ENCODE measurements at regions not wholly inside any gene's neighbourhood (a gene's known extent, or its start where the extent isn't known, plus 50 kb on each side); places are given as distances from the start of the nearest gene placed in this dataset.

- no peak overlapping the region for H3K9ac ChIP-seq (ENCODE audit: insufficient read depth, low read length)
- H3K9me3 ChIP-seq (ENCODE audit: control insufficient read depth, insufficient read depth, low read depth, low read length) = no peaks in the 10 kb centered on the region
- TF ChIP-seq CTCF (conservative IDR thresholded peaks at IDR 0.05 in 1 of 2, IDR thresholded peaks at IDR 0.05 in 1 of 2; ENCODE audit: low read depth in 1 of 2, low read length in 2 of 2) (no peak), EZH2 (IDR thresholded peaks at IDR 0.05; ENCODE audit: low read length, missing control alignments) (no peak)
- H3K4me1 ChIP-seq (ENCODE audit: control insufficient read depth, extremely low read depth, insufficient read depth, low read length) = no peaks in the 10 kb centered on the region
- no peak overlapping the region for H2AFZ ChIP-seq (ENCODE audit: low read length)
- no peaks in the 10 kb centered on the region for H3K79me2 ChIP-seq (ENCODE audit: control insufficient read depth, insufficient read depth, low read length)
- no peak overlapping the region for H3K4me3 ChIP-seq (replicated peaks in 1 of 4; ENCODE audit: control extremely low read depth in 1 of 4, insufficient read depth in 1 of 4, low read depth in 3 of 4, low read length in 4 of 4)
- DNase-seq (ENCODE audit: low read depth in 2 of 2) = no peak
- H4K20me1 ChIP-seq (ENCODE audit: control insufficient read depth, extremely low read depth, insufficient read depth, low read length) = no peaks in the 10 kb centered on the region
- no peaks in the 10 kb centered on the region for H3K36me3 ChIP-seq (ENCODE audit: control insufficient read depth, insufficient read depth, low read length)
- H3K4me2 ChIP-seq (ENCODE audit: extremely low read depth, insufficient read depth, low read length) = no peak overlapping the region
- H3K27me3 ChIP-seq (ENCODE audit: control insufficient read depth, insufficient read depth, low read length) = no peaks in the 10 kb centered on the region
- H3K27ac ChIP-seq (ENCODE audit: insufficient read depth, low read length) = no peak overlapping the region
These were observed 371.6 kb downstream of the DOK5 start for GRCh38 chr20:54846948-54847347.

- Histone ChIP-seq H3K4me3 (replicated peaks in 1 of 4; ENCODE audit: control extremely low read depth in 1 of 4, insufficient read depth in 1 of 4, low read depth in 3 of 4, low read length in 4 of 4) (no peak overlapping the region), H3K4me2 (ENCODE audit: extremely low read depth, insufficient read depth, low read length) (no peak overlapping the region), H3K27me3 (ENCODE audit: control insufficient read depth, insufficient read depth, low read length) (no peaks in the 10 kb centered on the region), H4K20me1 (ENCODE audit: control insufficient read depth, extremely low read depth, insufficient read depth, low read length) (no peaks in the 10 kb centered on the region), H3K27ac (ENCODE audit: insufficient read depth, low read length) (no peak overlapping the region), H3K9me3 (ENCODE audit: control insufficient read depth, insufficient read depth, low read depth, low read length) (no peaks in the 10 kb centered on the region), H3K9ac (ENCODE audit: insufficient read depth, low read length) (no peak overlapping the region), H2AFZ (ENCODE audit: low read length) (no peak overlapping the region), H3K36me3 (ENCODE audit: control insufficient read depth, insufficient read depth, low read length) (no peaks in the 10 kb centered on the region), H3K4me1 (ENCODE audit: control insufficient read depth, extremely low read depth, insufficient read depth, low read length) (no peaks in the 10 kb centered on the region), H3K79me2 (ENCODE audit: control insufficient read depth, insufficient read depth, low read length) (no peaks in the 10 kb centered on the region)
- no peak for DNase-seq (ENCODE audit: low read depth in 2 of 2)
- TF ChIP-seq EZH2 (IDR thresholded peaks at IDR 0.05; ENCODE audit: low read length, missing control alignments) (no peak), CTCF (conservative IDR thresholded peaks at IDR 0.05 in 1 of 2, IDR thresholded peaks at IDR 0.05 in 1 of 2; ENCODE audit: low read depth in 1 of 2, low read length in 2 of 2) (no peak)
These were observed 369.0 kb downstream of the DOK5 start for GRCh38 chr20:54844346-54844745.

- no peak for TF ChIP-seq CTCF (conservative IDR thresholded peaks at IDR 0.05 in 1 of 2, IDR thresholded peaks at IDR 0.05 in 1 of 2; ENCODE audit: low read depth in 1 of 2, low read length in 2 of 2)
- no peak for TF ChIP-seq EZH2 (IDR thresholded peaks at IDR 0.05; ENCODE audit: low read length, missing control alignments)
- no peak overlapping the region for H3K27ac ChIP-seq (ENCODE audit: insufficient read depth, low read length)
- H3K4me1 ChIP-seq (ENCODE audit: control insufficient read depth, extremely low read depth, insufficient read depth, low read length) = no peaks in the 10 kb centered on the region
- no peak overlapping the region for H2AFZ ChIP-seq (ENCODE audit: low read length)
- H4K20me1 ChIP-seq (ENCODE audit: control insufficient read depth, extremely low read depth, insufficient read depth, low read length) = no peaks in the 10 kb centered on the region
- H3K4me2 ChIP-seq (ENCODE audit: extremely low read depth, insufficient read depth, low read length) = no peak overlapping the region
- no peak for DNase-seq (ENCODE audit: low read depth in 2 of 2)
- no peaks in the 10 kb centered on the region for H3K79me2 ChIP-seq (ENCODE audit: control insufficient read depth, insufficient read depth, low read length)
- no peaks in the 10 kb centered on the region for H3K36me3 ChIP-seq (ENCODE audit: control insufficient read depth, insufficient read depth, low read length)
- no peak overlapping the region for H3K9ac ChIP-seq (ENCODE audit: insufficient read depth, low read length)
- H3K9me3 ChIP-seq (ENCODE audit: control insufficient read depth, insufficient read depth, low read depth, low read length) = no peaks in the 10 kb centered on the region
- no peaks in the 10 kb centered on the region for H3K27me3 ChIP-seq (ENCODE audit: control insufficient read depth, insufficient read depth, low read length)
- H3K4me3 ChIP-seq (replicated peaks in 1 of 4; ENCODE audit: control extremely low read depth in 1 of 4, insufficient read depth in 1 of 4, low read depth in 3 of 4, low read length in 4 of 4) = no peak overlapping the region
These were observed 368.5 kb downstream of the DOK5 start for GRCh38 chr20:54843865-54844264.

All from fibroblast of lung (primary cell).